ENCODE measurements at regions not wholly inside any gene's neighbourhood (a gene's known extent, or its start where the extent isn't known, plus 50 kb on each side); places are given as distances from the start of the nearest gene placed in this dataset.
"Not testable (repeated sequence)": the region's sequence is repeated elsewhere in the genome, so short reads cannot be mapped to it uniquely, and the experiment has no call there.

- no peak for DNase-seq
Observed at GRCh38 chr19:27748551-27749152, 1464.3 kb downstream of the UQCRFS1 start.

- DNase-seq = peak; percentile 58
Observed at GRCh38 chr19:27746691-27747380, 1466.1 kb downstream of the UQCRFS1 start.

GRCh38 chr19:27745978-27746542 lies 1466.9 kb downstream of the UQCRFS1 start:
- DNase-seq = peak; percentile 22

- peak; percentile 28 for DNase-seq
Observed at GRCh38 chr19:27744926-27745768, 1467.8 kb downstream of the UQCRFS1 start.

GRCh38 chr19:27742041-27742440 lies 1470.9 kb downstream of the UQCRFS1 start:
- DNase-seq = no peak

- DNase-seq = no peak
Observed at GRCh38 chr19:27741236-27741635, 1471.7 kb downstream of the UQCRFS1 start.

GRCh38 chr19:27740396-27740795 lies 1472.6 kb downstream of the UQCRFS1 start:
- peak; percentile 28 for DNase-seq

GRCh38 chr19:27738569-27739193 lies 1474.3 kb downstream of the UQCRFS1 start:
- peak; percentile 34 for DNase-seq

GRCh38 chr19:27736225-27736624 lies 1476.7 kb downstream of the UQCRFS1 start:
- DNase-seq = no peak

- no peak for DNase-seq
Observed at GRCh38 chr19:27735314-27735713, 1477.6 kb downstream of the UQCRFS1 start.

- no peak for DNase-seq
Observed at GRCh38 chr19:27734496-27735220, 1478.3 kb downstream of the UQCRFS1 start.

GRCh38 chr19:27733551-27734266 lies 1479.2 kb downstream of the UQCRFS1 start:
- DNase-seq = no peak

- DNase-seq = no peak
Observed at GRCh38 chr19:27729332-27729731, 1483.6 kb downstream of the UQCRFS1 start.

- no peak for DNase-seq
Observed at GRCh38 chr19:27722625-27723024, 1490.3 kb downstream of the UQCRFS1 start.

GRCh38 chr19:27720155-27720554 lies 1492.8 kb downstream of the UQCRFS1 start:
- no peak for DNase-seq

GRCh38 chr19:27719034-27719433 lies 1493.9 kb downstream of the UQCRFS1 start:
- DNase-seq = no peak

GRCh38 chr19:27718234-27718633 lies 1494.7 kb downstream of the UQCRFS1 start:
- DNase-seq = no peak

GRCh38 chr19:27717825-27718224 lies 1495.1 kb downstream of the UQCRFS1 start:
- DNase-seq = no peak

- DNase-seq = no peak
Observed at GRCh38 chr19:27716922-27717321, 1496.0 kb downstream of the UQCRFS1 start.

- no peak for DNase-seq
Observed at GRCh38 chr19:27714857-27715256, 1498.1 kb downstream of the UQCRFS1 start.

GRCh38 chr19:27709496-27709895 lies 1503.5 kb downstream of the UQCRFS1 start:
- DNase-seq = no peak

GRCh38 chr19:27708986-27709385 lies 1504.0 kb downstream of the UQCRFS1 start:
- DNase-seq = not testable (repeated sequence)

All from activated effector memory CD4-positive, alpha-beta T cell treated with anti-CD3 and anti-CD28 coated beads, Interleukin-2, amount 50 U/mL, for 16 hours (primary cell).